Activated CD4-positive, CD25-positive, alpha-beta regulatory T cell (primary cell): ENCODE measurements at regions not wholly inside any gene's neighbourhood (a gene's known extent, or its start where the extent isn't known, plus 50 kb on each side); places are given as distances from the start of the nearest gene placed in this dataset.

Experiments
- DNase-seq, 4 experiments: peaks; one replicate each; lab custom pipeline; 2025; lab: John Stamatoyannopoulos, UW

DNA sequence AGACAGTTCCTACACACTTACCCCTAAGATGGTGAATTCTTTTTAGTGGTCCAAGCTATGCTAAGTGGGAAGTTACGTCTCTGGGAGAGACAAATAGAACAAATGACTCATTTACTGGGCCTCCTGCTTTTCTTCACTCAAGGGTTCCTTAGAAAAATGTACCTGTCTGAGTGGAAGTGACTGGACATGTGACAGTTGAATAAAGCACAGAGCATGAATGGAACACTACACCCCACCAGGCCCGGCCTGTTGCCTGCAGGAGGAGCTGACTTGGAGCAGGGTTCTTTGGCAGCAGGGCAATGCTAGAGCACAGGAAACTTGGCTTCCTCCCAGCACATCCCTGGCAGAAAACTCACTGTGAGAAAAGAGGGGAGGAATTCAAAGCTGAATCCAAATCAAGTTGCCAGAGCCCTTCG is 451.0 kb upstream of the SETBP1 start:
- no peak for DNase-seq

DNA sequence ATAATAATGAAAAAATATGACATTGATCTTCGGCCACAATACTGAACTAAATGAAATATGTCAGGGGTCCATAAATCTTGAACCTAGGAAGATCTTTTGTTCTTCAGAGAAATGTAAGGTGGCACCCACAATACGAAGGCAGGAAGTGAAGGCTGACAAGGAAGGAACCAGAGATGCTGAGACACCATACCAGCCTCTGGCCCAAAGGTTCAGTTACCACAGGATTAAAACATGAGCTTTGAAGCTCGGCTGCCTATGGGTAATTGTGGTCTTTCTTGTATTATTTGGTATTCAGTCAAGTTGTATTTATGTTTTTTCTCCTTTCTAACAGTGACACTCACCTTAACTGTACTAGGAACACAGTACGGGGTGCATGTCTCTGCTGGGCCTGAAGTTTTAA is 448.8 kb upstream of the SETBP1 start:
- DNase-seq, result no peak

DNA sequence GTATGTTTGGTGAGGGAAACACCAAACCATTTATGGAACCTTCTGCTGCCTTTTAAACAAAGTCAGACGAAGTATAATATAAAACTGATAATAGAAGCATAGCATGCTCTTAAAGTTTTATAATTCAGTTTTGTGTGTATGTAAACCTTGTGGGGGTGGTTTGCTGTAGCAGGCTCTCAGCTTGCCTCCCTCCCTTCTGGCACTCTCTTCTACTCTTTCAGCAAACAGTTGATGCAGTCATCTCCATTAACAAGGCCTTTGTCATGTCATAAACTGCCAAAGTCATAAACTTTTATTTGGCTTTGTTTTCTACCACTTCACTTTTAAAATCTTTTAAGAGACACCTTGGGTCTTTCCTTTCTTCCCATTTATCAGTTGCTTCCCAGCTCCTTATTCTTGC is 448.2 kb upstream of the SETBP1 start:
- DNase-seq, result no peak

DNA sequence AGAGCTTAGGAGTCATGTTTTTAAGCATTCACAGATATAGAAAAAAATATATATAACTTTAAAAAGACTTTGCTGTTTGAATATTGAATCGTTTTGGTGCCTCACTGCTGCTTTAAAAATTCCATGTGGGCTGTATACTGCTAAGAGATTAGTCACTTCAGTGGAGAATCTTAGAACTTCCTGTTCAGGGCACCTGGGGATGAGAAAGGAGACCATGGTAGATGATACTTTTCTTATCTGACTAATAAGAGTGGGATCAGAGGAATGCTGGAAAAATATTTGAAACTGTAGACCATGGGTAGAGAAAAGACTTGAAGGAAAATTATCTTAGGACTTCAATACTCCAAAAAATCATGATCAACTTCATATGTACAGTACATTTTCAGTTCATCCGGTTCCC is 442.2 kb upstream of the SETBP1 start:
- DNase-seq, result no peak

DNA sequence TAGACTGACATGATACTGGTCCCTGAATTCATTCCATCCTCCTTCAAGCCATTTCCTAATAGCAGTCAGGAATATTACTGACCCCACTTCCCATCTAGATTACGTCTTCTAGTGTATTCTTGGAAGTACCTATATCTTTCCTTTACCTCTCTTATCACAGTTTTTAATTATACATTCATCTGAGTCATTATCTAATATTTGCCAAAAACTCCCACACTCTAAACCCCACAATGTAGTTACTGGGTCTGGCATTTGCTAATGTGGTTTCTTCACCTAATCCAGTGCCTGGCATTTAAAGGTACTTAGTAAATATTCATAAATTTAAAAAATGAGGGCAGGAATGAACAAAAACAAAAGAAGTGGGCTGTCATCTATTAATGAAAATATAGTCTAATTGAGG is 441.8 kb upstream of the SETBP1 start:
- no peak for DNase-seq

DNA sequence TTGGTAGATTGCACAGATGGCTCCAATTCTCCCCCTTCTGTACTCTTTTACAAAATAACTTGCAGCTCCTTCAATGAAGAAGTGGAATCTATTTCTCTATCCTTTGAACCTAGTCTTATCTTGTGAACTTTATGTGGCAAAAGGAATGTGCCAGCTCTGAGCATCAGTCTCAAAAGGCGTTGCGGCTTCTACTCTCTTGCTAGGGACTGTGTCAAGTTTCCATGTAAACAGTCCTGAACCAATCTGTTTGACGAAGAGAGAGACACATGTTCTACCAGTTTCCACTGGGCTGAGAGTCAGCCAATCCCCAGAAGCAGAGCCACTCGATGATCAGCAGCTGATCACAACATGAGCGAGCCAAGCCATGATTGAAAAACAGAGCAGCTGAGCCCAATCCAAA is 439.7 kb upstream of the SETBP1 start:
- no peak for DNase-seq

DNA sequence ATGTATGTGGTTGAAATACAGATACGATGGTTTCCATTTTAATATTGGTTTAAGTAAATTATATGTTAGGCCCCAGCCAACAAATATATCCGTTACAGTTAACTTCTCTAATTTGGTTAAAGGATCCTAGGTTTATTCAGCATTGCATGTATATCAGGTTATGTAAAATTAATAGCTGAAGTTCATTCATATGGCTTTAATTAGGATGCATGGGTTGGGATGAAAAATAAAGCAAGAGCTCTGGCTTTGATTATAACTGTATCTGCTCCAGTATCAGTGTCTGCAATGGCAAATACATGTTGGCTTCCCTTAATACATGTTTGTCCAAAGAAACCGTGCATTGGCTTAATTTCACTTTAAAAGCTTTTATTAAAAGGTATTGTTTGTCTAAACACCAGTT is 435.7 kb upstream of the SETBP1 start:
- DNase-seq, result no peak

DNA sequence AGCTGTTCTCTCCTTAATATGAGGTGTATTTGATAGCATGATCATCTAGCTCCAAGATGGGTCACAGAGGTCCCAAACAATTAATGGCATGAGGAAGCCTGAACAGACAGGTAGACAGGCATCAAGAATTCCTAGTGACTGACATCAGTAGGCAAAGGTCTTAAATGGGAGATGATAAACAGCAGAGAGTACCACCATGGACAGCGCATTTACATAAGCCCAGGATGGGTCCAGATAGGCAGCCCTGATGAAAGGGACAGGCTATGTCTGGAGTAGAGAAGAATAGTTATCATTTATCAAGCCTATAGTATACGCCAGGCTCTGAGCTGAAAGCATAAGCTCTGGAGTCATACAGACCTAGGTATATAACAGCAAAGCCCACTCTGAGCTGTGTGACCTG is 434.7 kb upstream of the SETBP1 start:
- no peak for DNase-seq

DNA sequence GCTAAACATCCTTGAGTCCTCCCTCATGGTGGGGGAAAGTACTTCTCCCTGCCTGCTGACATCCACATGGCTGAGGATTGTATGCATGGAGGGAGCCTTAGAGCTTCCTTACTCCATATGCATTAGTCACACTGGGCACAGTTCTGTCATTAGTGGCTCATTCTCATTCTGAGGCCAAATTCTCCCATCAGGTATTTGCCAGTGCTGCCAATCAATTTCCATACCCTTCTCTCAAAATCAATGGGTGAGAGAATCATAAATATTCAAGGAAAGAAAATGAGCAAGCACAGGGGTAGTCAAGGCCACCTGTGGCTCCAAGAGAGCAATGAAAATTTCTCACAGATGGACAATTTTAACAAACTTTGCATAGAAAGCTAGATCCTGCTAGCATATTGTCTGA is 422.6 kb upstream of the SETBP1 start:
- DNase-seq, result no peak

DNA sequence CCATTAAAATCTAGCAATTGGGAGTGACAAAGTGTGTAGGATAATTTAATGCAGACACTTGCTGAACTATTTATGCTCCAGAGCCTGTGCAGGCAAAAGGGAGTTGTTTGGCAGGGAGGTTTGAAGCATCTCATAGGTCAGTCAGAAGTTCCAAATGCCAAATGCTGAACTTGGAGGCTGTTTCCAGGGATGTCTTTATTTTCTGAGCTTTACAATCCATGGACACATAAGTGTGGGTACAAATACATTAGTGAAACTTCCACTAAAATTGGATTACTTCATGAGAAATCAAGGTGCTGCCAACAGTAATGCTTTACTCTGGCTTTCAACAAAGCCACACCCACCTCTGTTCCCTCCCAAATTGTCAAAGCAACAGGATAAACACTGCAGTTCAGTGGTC is 422.1 kb upstream of the SETBP1 start:
- no peak for DNase-seq

DNA sequence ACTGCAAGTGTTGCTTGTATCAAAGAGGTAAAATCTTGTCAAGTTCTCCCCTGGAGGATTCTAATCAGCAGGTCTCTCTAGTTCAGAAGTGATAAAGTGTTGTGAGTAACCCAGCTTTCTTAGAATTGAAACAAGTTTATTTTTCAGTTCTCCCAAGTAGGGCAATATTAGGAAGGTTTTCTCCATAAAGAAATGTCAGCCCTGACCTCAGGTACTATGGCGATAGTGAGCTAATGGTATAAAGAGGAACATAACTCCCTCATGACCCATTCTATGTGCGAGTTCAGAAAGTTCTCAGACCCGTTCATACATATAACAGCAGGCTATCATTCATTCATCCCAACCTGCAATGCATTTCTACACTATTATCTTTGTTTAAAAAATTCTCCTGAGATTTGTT is 421.1 kb upstream of the SETBP1 start:
- no peak for DNase-seq

DNA sequence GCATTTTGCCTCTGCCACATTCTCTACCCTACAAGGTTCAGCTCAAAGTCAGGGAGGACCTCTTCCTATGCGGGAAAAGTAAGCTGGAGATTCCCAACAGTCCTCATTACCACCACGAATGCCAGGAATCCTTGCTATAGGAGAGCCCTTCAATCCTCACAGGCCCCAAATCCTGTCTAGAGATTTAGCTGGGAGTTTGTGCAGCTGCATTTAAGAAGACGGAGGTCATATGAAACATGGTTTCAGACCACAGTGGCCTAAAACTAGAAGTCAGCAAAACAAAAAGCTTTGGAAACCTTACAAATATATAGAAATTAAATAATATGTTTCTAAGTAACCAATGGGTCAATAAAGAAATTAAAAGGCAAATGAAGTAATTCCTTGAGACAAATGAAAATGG is 415.3 kb upstream of the SETBP1 start:
- no peak for DNase-seq

DNA sequence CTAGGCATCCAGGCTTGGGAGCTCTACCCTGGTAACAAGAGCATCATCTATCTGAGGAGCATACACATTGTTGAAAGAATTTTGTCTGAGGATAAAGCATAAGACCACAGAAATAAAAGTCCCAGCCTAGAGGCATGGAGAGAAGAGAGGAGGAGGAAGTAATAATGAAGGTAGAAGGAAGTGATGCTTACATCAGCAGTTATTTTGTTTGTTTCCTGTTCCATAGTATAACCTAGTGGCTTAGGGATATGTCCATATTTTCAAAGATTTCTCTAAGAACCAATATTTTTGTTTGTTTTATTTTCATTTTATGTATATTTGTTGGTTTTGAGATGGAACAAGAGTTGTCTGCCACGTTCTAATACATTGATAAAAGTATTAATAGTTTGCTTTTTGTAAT is 407.4 kb upstream of the SETBP1 start:
- no peak for DNase-seq

DNA sequence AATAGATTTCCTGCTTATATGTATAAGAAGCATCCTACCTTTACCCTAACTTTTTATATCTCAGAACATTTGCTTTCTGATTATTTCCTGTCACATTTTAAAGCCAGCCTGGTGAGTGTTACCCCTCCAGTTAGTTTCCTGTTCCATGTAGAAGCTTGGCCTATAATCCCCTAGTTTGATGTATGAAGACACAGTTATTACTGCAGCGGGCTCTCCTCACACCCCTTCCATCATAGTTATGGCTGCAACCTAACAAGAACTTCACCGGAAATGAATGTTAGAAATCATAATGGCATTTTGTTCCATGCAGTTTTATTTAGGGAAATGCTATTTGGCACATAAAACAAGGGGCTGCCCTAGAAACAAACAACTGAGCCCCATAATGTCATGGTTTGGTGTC is 400.2 kb upstream of the SETBP1 start:
- no peak for DNase-seq

DNA sequence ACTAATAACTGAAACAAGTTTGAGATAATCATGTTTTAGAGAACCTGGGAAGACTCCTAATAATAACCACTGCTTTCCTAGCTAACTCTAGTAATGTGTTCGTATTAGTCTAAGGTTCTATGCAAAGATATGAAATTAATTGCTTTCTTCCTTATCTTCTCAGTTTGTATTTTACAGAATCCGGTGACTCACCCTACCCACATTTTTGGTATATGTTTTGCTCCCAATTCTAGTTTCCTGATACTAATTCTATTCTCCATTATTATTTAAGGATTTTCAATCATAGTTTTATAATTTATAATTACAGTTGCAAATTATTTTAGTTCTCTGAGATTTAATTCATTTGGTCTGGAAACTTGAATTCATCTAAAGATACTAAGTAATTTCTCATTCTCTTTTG is 394.6 kb upstream of the SETBP1 start:
- DNase-seq, result no peak

DNA sequence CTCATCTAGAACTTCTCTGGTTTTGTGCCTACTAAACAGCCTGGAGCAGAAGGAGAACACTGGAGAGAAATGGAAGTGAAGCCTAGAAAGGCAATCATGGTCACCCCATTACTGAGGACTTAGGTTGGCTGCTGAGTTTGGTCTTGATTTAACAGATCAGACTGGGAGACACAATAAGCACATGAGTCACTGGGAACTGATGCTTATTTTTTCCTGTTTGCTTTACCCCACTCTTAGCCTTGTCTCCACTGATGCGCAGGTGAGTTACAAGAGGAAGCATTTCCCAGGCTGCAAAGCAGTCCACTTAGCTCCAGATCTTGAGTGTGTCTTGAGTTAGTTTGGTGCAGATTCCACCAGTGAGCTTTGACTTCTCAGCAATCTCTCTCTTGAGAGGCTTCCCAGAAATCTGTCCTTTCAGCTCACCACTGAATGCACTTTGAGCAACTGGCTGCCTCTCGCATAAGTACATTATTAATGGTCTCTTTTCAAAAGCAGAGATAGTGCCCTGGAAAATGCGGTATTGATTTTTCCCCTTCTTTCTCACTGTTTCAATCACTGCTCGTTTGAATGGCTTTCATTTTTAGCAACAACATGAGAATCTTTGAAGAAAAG is 390.2 kb upstream of the SETBP1 start:
- DNase-seq, result no peak

DNA sequence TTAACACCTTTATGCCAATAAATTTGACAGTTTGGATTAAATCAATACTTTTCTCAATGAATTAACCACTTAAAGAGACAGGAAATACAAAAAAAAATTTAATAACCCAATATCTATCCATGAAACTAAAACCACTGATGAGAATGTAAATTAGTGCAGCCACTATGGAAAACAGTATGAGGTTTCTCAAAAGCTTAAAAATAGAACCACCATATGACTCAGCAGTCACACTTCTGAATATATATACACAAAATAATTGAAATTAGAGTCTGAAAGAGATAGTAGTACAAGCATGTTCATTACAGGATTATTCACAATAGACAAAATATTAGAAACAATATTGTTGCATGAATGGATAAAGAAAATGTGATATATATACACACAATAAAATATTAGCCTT is 382.1 kb upstream of the SETBP1 start:
- no peak for DNase-seq

DNA sequence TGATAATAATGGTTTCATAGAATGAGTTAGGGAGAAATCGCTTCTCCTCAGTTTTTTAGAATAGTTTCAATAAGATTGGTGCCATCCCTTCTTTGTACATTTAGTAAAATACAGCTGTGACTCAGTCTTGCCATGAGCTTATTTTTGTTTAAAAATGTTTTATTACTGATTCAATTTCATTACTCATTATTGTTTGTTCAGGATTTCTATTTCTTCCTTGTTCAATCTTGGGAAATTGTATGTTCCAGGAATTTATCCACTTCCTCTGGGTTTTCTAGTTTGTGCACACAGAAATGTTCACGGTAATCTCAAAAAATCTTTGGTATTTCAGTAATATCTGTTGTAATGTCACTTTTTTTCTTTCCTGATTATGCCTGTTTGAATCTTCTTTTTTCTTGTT is 371.5 kb upstream of the SETBP1 start:
- DNase-seq, result no peak

DNA sequence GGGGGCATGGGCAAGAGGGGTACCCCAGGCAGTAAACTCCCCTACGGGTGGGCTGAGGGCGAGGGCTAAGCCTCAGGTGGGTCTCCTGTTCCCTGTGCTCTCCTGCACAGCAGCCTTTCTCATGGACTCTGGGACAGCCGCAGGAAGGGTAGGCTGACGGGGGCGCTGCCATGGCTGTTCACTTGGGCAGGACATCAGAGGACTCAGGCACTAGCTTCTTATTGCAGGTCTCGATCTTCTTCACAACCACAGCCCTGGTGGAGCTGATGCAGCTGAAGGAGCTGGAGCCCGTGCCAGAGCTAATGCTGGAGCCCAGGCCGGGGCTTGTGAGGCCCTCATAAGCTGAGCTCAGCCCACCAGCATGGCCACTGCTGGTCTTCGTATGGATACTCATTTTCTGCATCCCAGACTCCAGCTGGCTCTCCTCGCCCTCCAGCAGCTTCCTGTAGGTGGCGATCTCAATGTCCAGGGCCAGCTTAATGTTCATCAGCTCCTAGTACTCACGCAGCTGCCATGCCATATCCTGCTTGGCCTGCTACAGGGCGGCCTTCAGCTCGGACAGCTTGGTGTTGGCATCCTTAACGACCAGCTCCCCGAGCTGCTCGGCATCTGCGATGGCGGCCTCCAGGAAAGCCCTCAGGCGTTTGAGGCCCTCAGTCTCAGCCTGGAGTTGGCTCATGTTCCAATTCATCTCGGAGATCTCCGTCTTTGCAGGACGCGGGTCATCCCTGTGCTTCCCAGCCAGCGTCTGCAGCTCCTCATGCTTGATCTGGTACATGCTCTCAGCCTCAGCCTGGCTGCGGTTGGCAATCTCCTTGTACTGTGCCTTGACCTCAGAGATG is 359.8 kb upstream of the SETBP1 start:
- DNase-seq, result no peak

DNA sequence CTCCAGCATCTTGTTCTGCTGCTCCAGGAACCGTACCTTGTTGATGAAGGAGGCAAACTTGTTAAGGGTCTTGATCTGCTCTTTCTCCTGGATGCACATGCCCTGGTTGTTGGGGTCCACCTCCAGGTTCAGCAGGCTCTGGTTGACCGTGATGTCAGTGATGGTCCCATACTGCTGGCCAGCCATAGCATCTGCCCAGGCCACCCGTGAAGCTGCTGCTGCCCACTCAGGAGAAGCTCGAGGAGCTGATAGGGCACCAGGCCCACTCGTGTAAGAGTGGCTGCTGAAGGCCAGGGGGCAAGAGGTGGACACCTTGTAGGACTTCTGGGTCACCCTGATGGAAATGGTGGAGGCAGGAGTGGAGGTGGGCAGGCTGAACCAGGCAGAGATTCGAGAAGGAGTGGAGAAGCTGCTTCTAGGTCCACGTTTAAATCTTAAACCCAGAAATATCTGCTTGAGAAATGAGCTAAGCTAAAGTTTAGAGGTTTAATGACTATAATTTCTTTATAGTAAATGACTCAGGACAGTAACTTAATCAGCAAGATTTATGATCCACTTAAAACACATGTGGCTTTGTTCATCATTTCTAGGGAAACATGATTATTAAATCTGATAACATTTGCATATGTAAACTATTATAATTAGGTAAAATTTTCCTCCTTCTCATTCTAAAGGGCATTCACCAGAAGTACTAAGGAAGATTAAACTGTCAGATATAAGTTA is 358.7 kb upstream of the SETBP1 start:
- no peak for DNase-seq

DNA sequence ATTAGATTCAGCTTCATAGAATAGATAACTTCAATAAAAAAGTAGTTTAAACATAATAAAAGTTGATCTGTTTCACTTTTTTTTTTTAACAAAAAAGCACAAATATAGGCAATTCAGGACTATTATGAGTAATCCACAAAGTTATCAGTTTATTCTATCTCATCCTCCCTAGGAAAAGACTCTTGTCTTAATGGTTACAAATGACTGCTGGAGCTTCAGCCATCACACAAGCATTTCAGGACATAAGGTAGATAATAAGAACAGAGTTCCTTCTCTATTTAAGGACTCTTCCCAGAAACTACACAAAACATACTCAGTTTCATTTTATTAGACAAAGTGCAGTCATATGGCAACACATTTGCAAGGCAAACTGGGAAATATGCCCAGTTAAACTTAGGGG is 357.6 kb upstream of the SETBP1 start:
- DNase-seq, result no peak

DNA sequence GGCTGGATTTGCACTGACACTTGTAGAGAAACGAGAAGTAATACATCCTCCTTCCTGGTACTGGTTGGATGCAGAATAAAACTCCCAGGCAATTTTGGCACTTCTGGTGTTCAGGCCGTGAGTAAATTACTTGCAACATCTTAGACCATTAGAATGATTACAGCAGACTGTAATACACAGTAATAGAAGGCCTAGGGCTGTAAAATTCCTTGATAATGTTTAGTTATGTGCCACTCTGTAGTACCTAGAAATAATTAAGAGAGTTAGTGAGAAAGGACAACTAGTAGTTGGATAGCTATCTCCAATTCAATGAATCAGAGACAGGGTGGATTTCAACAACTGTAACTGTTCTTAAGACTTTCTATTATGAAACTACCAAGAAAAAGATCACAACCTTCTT is 356.3 kb upstream of the SETBP1 start:
- DNase-seq, result no peak

DNA sequence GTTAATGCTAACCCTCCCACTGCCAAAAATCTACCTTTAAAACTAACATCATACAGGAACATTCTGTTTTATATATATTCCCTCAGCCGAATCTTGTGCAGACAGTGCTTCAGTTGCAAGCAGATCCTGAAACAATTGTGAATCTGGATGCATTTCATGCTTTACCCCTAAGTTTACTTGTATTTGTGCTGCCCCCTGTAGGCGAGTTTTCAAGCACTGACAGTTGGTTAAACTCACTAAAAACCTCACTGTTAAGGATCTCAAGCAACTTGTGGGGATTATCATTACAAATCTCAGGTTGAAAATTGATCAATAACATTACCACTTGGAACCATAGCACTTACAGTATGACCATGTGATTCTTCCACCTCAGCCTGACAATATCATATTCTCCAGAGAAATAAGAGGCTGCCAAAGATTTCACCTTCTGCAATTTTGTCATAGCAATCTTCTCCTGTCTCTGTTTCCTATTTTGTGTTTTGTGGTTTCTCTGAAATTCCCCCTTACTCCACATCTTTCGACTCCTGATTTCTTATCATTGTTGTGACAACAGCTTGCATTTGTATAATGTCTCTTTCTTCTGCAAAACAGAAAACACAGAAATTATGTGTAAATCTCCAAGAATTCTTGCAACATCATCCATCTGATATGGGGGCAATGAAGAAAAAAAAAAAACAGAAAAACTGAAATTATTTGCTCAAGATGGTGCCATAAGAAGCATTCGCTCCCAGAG is 354.6 kb upstream of the SETBP1 start:
- DNase-seq, result no peak
